Ectodermal cell (in vitro differentiated cells): ENCODE measurements at regions not wholly inside any gene's neighbourhood (a gene's known extent, or its start where the extent isn't known, plus 50 kb on each side); places are given as distances from the start of the nearest gene placed in this dataset.

Experiments used
- H3K27ac ChIP-seq: 2 replicates; pipeline ENCODE4 v1.7.0; 2013; ENCODE audit warnings: mild to moderate bottlenecking, low read depth, low read length; ENCODE audit not compliant: insufficient read depth, poor library complexity, severe bottlenecking
- H3K27me3 ChIP-seq: 2 replicates; pipeline ENCODE4 v1.7.0; 2013; ENCODE audit warnings: mild to moderate bottlenecking, low read length; ENCODE audit not compliant: insufficient read depth, control insufficient read depth, poor library complexity, severe bottlenecking
- H3K36me3 ChIP-seq: one replicate; pipeline ENCODE4 v1.7.0; 2013; ENCODE audit warnings: low read length; ENCODE audit not compliant: control insufficient read depth, insufficient read depth
- H3K4me1 ChIP-seq: one replicate; pipeline ENCODE4 v1.7.0; 2013; ENCODE audit warnings: low read length; ENCODE audit not compliant: control insufficient read depth, insufficient read depth
- H3K4me3 ChIP-seq: 2 replicates; pipeline ENCODE4 v1.7.0; 2013; ENCODE audit warnings: low read depth, low read length, control low read depth; ENCODE audit not compliant: insufficient read depth
- H3K9me3 ChIP-seq: 2 replicates; pipeline ENCODE4 v1.7.0; 2013; ENCODE audit warnings: mild to moderate bottlenecking, low read length, moderate library complexity; ENCODE audit not compliant: control insufficient read depth
- WGBS, 2 experiments: methylation state at CpG; one replicate each; pipeline ENCODE4 v1.1.7; 2013; ENCODE audit warnings: missing lambda C conversion rate in 2 of 2; 5-methylcytosine and 5-hydroxymethylcytosine counted together

DNA sequence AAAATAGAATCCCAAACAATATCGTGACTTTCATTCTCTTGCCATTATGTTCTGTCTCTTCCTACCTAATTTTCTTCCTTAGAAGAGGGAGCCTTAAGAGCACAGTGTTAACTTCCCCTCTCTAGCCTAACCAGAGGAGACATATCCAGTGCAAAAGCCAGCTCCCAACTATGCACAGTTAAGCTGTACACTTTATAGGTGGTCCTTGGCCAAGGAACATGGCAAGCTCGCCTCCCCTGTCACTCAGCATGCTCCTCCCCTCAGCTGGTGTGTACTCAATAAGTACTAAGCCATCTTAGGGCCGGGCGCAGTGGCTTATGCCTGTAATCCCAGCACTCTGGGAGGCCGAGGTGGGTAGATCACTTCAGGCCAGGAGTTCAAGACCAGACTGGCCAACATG is 255.1 kb upstream of the TMPO start:
- H3K4me1 ChIP-seq, result peaks cover 5% of the 10 kb centered on the region

GRCh38 chr12:98262902-98263301 is 252.5 kb upstream of the TMPO start:
- WGBS, 2 experiments, result 77 to 81% methylated on average over 6 of the region's 6 CpGs
- no peak overlapping the region for H3K4me3 ChIP-seq
- peak overlapping the region; percentile 40 for H3K27ac ChIP-seq
- H3K36me3 ChIP-seq, result no peaks in the 10 kb centered on the region
- H3K27me3 ChIP-seq, result no peaks in the 10 kb centered on the region
- peaks cover 5% of the 10 kb centered on the region for H3K4me1 ChIP-seq
- H3K9me3 ChIP-seq, result no peaks in the 10 kb centered on the region

More for the DNA sequence above, 255.1 kb upstream of the TMPO start:
- 90 to 92% methylated on average over 5 of the region's 5 CpGs for WGBS, 2 experiments
- Histone ChIP-seq H3K27me3 (no peaks in the 10 kb centered on the region), H3K27ac (no peak overlapping the region), H3K36me3 (no peaks in the 10 kb centered on the region), H3K4me3 (no peak overlapping the region), H3K9me3 (no peaks in the 10 kb centered on the region)

DNA sequence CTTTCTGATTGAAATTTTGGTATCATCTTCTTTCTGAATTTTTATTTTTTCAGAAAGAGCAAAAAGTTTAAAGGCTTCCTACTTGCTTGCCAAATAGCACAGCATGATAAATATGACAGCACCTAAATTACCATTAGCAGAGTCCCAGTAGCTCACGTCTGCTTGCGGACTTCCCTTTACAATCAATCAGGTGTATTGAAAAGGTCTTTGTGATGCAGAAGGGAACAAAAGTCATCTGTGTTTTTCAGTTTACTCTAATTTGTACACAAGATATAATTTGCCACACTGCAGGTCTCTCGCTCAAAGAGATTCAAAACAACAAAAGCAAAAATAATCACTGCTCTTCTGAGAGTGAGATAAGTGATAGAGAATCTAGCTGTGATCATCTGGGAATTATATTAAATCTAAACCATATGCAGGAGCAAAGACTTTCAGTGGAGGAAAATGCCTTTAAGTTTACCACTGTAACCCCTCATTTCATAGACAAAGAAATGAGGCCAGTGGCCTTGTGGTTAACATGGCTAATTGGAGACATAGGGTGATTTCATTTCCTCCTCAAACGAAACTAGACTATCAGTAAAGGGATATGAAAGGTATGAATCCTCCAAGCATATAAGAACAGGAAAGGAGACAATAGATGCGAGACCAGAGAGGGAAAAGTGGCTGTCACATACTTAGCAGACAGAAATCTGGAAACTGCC is 240.8 kb upstream of the TMPO start:
- no peaks in the 10 kb centered on the region for H3K27me3 ChIP-seq
- H3K36me3 ChIP-seq, result no peaks in the 10 kb centered on the region
- no peak overlapping the region for H3K27ac ChIP-seq
- no peaks in the 10 kb centered on the region for H3K9me3 ChIP-seq
- no peak overlapping the region for H3K4me3 ChIP-seq
- WGBS, 2 experiments, result 82 to 92% methylated on average over 3 to 5 of the region's 5 CpGs
- no peaks in the 10 kb centered on the region for H3K4me1 ChIP-seq

GRCh38 chr12:98275131-98275475 is 240.3 kb upstream of the TMPO start:
- Histone ChIP-seq H3K27me3 (no peaks in the 10 kb centered on the region), H3K4me3 (no peak overlapping the region), H3K9me3 (no peaks in the 10 kb centered on the region), H3K27ac (no peak overlapping the region), H3K36me3 (no peaks in the 10 kb centered on the region), H3K4me1 (no peaks in the 10 kb centered on the region)
- 94 to 95% methylated on average over 4 of the region's 4 CpGs for WGBS, 2 experiments

- 86 to 87% methylated on average over 6 of the region's 6 CpGs for WGBS, 2 experiments
- H3K4me3 ChIP-seq, result no peak overlapping the region
Observed at GRCh38 chr12:98280152-98280551, 235.2 kb upstream of the TMPO start.

GRCh38 chr12:98280621-98281020 is 234.8 kb upstream of the TMPO start:
- H3K36me3 ChIP-seq, result no peaks in the 10 kb centered on the region
- 89 to 96% methylated on average over 3 to 7 of the region's 7 CpGs for WGBS, 2 experiments
- H3K9me3 ChIP-seq, result peaks cover 2% of the 10 kb centered on the region
- no peaks in the 10 kb centered on the region for H3K27me3 ChIP-seq
- no peak overlapping the region for H3K27ac ChIP-seq
- no peak overlapping the region for H3K4me3 ChIP-seq
- H3K4me1 ChIP-seq, result no peaks in the 10 kb centered on the region

More at GRCh38 chr12:98280152-98280551, 235.2 kb upstream of the TMPO start:
- no peaks in the 10 kb centered on the region for H3K4me1 ChIP-seq
- H3K36me3 ChIP-seq, result no peaks in the 10 kb centered on the region
- H3K27me3 ChIP-seq, result no peaks in the 10 kb centered on the region
- peaks cover 2% of the 10 kb centered on the region for H3K9me3 ChIP-seq
- no peak overlapping the region for H3K27ac ChIP-seq

DNA sequence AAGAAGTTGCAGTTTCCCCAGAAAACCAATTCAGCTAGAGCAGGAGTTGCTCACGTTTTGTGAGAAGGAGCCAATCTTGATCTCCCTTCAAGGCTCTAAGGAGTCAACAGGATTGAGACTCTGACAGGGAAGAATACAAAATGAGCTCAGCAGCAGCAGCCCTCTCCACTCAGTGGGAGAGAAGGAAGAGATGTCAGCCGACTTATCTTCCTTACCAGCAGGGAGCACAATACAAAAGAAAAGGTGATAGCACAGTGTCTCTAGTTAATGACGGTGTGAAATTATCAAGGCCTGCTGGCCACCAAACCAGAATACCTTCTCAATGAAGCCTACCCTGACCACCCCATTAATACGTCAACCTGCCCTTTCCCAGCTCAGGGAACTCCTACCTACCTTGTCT is 223.6 kb upstream of the TMPO start:
- no peaks in the 10 kb centered on the region for H3K36me3 ChIP-seq
- no peak overlapping the region for H3K4me3 ChIP-seq
- H3K9me3 ChIP-seq, result no peaks in the 10 kb centered on the region
- 18 to 19% methylated on average over 4 of the region's 4 CpGs for WGBS, 2 experiments
- H3K27ac ChIP-seq, result no peak overlapping the region
- H3K4me1 ChIP-seq, result peaks cover 13% of the 10 kb centered on the region
- no peaks in the 10 kb centered on the region for H3K27me3 ChIP-seq

DNA sequence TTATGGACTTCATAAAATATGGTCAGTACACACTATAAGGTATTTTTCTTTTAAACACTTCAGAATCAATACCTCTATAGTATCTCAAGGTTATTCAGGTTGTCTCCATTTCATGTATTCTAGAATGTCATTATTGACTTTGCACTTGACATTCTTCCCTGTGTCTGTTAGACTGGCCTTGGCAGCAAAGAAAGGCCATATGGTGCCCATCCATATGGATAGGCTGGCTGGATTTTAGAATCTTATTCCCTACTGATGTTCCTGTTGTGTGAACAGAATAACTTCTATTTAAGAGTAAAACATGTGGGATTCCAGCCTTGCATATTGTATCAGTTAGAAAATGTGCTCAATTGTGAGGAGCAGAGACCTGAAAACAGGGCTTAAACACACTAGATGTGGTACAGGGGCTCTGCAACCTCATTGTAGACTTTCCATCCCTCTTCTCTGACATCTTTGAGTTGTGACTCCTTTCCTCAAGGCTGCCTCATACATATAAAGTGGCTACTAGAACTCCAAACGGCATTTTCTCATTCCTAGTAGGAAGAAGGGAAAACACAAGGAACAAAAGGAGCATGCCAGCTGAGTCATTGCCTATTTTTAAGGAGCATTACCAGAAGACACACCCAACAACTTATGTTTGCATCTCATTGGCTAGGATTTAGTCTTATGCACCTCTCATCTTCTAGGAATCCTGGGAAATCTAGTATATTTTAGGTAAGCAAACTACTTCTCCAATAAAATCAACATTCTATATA is 221.2 kb upstream of the TMPO start:
- Histone ChIP-seq H3K27ac (no peak overlapping the region), H3K4me1 (peaks cover 13% of the 10 kb centered on the region), H3K27me3 (no peaks in the 10 kb centered on the region), H3K4me3 (no peak overlapping the region), H3K36me3 (no peaks in the 10 kb centered on the region), H3K9me3 (no peaks in the 10 kb centered on the region)
- WGBS, 2 experiments, result 70 to 73% methylated on average over 1 of the region's 1 CpG

DNA sequence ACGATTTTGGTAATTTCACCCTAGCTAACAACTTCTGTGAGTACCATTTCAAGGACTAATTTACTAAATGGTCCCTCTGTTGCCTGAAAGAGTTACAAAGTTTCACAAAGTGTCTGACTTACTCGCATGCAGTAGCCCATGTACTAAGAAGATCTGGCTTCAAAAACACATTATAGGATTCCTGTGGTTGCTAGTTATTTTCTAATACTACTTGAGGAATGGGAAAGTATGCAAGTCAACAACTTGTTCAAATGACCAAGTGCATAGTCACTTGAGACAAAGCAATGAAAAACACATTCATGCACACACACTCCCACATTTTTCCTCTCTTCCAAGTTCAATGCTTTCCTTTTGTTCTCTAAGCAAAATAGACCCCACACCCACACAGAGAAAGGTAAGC is 219.7 kb upstream of the TMPO start:
- peaks cover 20% of the 10 kb centered on the region for H3K4me1 ChIP-seq
- no peak overlapping the region for H3K4me3 ChIP-seq
- no peaks in the 10 kb centered on the region for H3K27me3 ChIP-seq
- H3K27ac ChIP-seq, result no peak overlapping the region
- 89 to 95% methylated on average over 2 of the region's 2 CpGs for WGBS, 2 experiments
- no peaks in the 10 kb centered on the region for H3K9me3 ChIP-seq
- H3K36me3 ChIP-seq, result no peaks in the 10 kb centered on the region

- Histone ChIP-seq H3K4me1 (peaks cover 22% of the 10 kb centered on the region), H3K27ac (no peak overlapping the region), H3K36me3 (no peaks in the 10 kb centered on the region), H3K4me3 (no peak overlapping the region), H3K9me3 (no peaks in the 10 kb centered on the region), H3K27me3 (no peaks in the 10 kb centered on the region)
- 60 to 70% methylated on average over 6 of the region's 6 CpGs for WGBS, 2 experiments
Observed at GRCh38 chr12:98296462-98297079, 218.8 kb upstream of the TMPO start.
